BJ (cell line): ENCODE measurements at regions not wholly inside any gene's neighbourhood (a gene's known extent, or its start where the extent isn't known, plus 50 kb on each side); places are given as distances from the start of the nearest gene placed in this dataset.

Experiments used
- CTCF ChIA-PET: fragments of 350-600 bp; formaldehyde crosslinking; extraction: SDS; loops from one replicate; lab custom pipeline; 2021; ENCODE audit warnings: antibody characterized with exemption, inconsistent platforms; lab: Yijun Ruan, JAX
- POLR2A ChIA-PET: fragments of 300-600 bp; sonication (Branson Sonifier 250); formaldehyde crosslinking; extraction: SDS; loops from one replicate; lab custom pipeline; 2021; ENCODE audit warnings: antibody characterized with exemption; lab: Charles Lee
- DNase-seq: peaks from one replicate; pipeline ENCODE4 v3.0.0-alpha.2; 2011; ENCODE audit warnings: low read depth
- H3K27me3 ChIP-seq: 2 replicates; pipeline ENCODE4 v1.6.0; 2011; ENCODE audit warnings: low read length; ENCODE audit not compliant: control insufficient read depth, insufficient read depth
- H3K36me3 ChIP-seq: 2 replicates; pipeline ENCODE4 v1.5.1; 2011; ENCODE audit warnings: low read length; ENCODE audit not compliant: control insufficient read depth, insufficient read depth
- H3K4me3 ChIP-seq: 2 replicates; pipeline ENCODE4 v1.5.1; 2011; ENCODE audit warnings: low read depth, mild to moderate bottlenecking, control low read depth, low read length
- CTCF ChIP-seq: IDR thresholded peaks from 2 replicates; pipeline ENCODE4 v1.5.1; 2011; ENCODE audit warnings: low read depth, mild to moderate bottlenecking, control low read depth, inconsistent platforms, low read length, moderate library complexity; ENCODE audit not compliant: insufficient read depth

GRCh38 chr2:187994464-187995331, 297.0 kb upstream of the GULP1 start:
- DNase-seq = no peak
- CTCF ChIA-PET = interaction anchor here (0.7 kb wide), 1 partner anchor 11 kb away, joined by 3 read pairs; no protein-coding TSS in a partner anchor

GRCh38 chr2:187995556-187995955, 296.1 kb upstream of the GULP1 start:
- CTCF ChIA-PET = interaction anchor here (0.7 kb wide), 1 partner anchor 10 kb away, joined by 3 read pairs; no protein-coding TSS in a partner anchor
- H3K27me3 ChIP-seq = no peaks in the 10 kb centered on the region; the same call in 1 of the 2 replicates
- TF ChIP-seq CTCF = no peak
- no peak for DNase-seq
- no peak overlapping the region for H3K4me3 ChIP-seq
- POLR2A ChIA-PET = no interaction called here
- no peaks in the 10 kb centered on the region for H3K36me3 ChIP-seq

More at GRCh38 chr2:187994464-187995331, 297.0 kb upstream of the GULP1 start:
- Histone ChIP-seq H3K27me3 (no peaks in the 10 kb centered on the region; the same call in 1 of the 2 replicates), H3K36me3 (no peaks in the 10 kb centered on the region), H3K4me3 (no peak overlapping the region)
- TF ChIP-seq CTCF = no peak
- POLR2A ChIA-PET = no interaction called here

- TF ChIP-seq CTCF = no peak
- POLR2A ChIA-PET = no interaction called here
- H3K36me3 ChIP-seq = no peaks in the 10 kb centered on the region
- H3K27me3 ChIP-seq = no peaks in the 10 kb centered on the region; the same call in 1 of the 2 replicates
- no peak overlapping the region for H3K4me3 ChIP-seq
- no peak for DNase-seq
- CTCF ChIA-PET = no interaction called here
Measured at GRCh38 chr2:187996630-187997029, 295.0 kb upstream of the GULP1 start.

- Histone ChIP-seq H3K36me3 (no peaks in the 10 kb centered on the region), H3K27me3 (no peaks in the 10 kb centered on the region), H3K4me3 (no peak overlapping the region)
- ChIA-PET CTCF (interaction anchor here (1.1 kb wide), 1 partner anchor 12 kb away, joined by 3 read pairs; no protein-coding TSS in a partner anchor), POLR2A (no interaction called here)
- no peak for TF ChIP-seq CTCF
- DNase-seq = no peak
Measured at GRCh38 chr2:188000189-188000588, 291.5 kb upstream of the GULP1 start.

- Histone ChIP-seq H3K27me3 (no peaks in the 10 kb centered on the region), H3K4me3 (no peak overlapping the region), H3K36me3 (no peaks in the 10 kb centered on the region)
- ChIA-PET CTCF (no interaction called here), POLR2A (no interaction called here)
- no peak for DNase-seq
- TF ChIP-seq CTCF = no peak
Measured at GRCh38 chr2:188003800-188004199, 287.9 kb upstream of the GULP1 start.
